HG03521 (cell line): ENCODE measurements at regions not wholly inside any gene's neighbourhood (a gene's known extent, or its start where the extent isn't known, plus 50 kb on each side); places are given as distances from the start of the nearest gene placed in this dataset.
"Not testable (repeated sequence)": the region's sequence is repeated elsewhere in the genome, so short reads cannot be mapped to it uniquely, and the experiment has no call there.

Source experiments
- ATAC-seq: cut with Tn5 transposase; IDR thresholded peaks from one replicate; pipeline ENCODE4 v1.9.1; 2021; ENCODE audit warnings: mild to moderate bottlenecking, moderate library complexity; ENCODE audit not compliant: unreplicated experiment

DNA sequence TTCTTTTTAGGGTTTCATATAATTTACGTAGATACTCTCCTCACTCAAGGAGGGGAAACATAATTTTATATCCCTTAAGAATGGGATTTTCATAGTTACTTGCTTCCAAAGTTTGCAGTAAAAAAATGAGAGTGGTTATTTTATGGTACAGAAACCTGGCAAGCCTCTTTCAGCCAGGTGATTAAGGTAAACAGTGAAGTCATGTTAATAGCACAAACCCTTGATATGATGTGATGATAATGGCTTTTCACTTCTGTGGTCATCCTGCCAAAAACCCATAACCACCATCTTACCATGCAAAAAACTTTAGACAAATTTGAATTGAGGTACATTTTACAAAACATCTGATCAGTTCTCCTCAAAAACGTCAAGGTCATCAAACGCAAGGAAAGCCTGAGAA lies 517.8 kb downstream of the SLITRK5 start:
- ATAC-seq, result no peak

DNA sequence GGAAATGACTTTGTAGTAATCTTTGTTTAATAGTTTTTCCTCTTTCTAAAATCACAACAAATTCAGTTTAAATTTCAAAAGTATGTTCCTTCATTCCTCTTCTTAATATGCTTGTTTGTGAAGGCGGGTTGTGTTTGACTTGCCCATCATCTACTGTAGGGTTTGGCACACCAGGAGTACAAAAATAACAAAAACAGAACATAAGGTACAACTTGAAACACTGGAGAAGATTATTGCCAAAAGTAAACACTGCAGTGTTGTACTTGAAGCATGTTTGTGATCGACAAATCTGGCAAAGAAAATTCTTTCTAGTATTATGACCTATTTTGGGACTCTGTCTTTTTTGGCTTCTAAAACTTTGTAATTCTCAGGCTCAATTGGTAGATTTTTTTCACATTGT lies 518.6 kb downstream of the SLITRK5 start:
- ATAC-seq, result no peak

DNA sequence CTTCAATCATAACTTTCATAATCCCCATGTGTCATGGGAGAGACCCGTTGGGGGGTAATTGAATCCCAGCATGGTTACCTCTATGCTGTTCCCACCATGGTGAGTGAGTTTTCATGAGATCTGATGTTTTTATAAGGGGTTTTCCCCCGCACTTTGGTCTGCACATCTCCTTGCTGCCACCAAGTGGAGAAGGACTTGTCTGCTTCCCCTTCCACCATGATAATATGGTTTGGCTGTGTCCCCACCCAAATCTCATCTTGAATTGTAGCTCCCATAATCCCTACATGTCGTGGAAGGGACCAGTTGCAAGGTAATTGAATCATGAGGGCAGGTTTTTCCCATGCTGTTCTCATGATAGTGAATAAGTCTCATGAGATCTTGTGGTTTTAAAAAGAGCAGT lies 524.9 kb downstream of the SLITRK5 start:
- ATAC-seq, result no peak

DNA sequence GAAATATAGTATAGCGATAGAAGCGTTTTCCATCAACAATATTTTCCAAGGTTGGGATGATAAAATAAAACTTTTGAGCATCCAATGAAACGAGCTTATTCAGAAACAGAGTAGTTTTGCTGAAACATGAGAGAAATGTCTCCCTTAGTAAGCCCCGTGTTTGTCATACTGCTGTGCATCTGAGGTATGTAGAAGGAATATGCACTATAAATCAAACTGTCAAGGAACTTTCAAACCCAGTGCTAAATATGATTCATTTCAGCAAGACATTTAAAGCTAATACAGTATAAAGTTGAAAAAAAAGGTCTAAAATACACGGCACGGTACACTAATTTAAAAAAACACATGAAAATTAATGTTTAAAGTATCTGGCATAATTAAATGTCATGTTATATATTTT lies 546.2 kb downstream of the SLITRK5 start:
- no peak for ATAC-seq

DNA sequence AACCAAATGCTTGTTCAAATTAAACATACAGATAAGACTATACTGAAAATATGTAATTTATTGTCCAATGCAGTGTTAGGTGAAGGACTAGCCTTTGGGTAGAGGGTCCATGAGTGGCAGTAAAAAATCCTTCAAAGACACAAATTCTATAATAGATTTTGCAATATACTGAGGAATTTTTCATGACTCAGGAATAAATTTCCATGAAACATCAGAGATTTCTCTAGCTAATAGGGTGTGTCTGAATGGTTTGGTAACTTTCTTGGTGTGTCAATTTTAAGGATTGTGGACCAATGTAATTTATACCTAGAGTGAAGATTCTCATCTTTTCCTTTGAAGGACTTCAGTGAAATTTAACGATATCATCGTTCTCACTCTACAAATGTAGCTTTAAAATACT lies 546.7 kb downstream of the SLITRK5 start:
- no peak for ATAC-seq

DNA sequence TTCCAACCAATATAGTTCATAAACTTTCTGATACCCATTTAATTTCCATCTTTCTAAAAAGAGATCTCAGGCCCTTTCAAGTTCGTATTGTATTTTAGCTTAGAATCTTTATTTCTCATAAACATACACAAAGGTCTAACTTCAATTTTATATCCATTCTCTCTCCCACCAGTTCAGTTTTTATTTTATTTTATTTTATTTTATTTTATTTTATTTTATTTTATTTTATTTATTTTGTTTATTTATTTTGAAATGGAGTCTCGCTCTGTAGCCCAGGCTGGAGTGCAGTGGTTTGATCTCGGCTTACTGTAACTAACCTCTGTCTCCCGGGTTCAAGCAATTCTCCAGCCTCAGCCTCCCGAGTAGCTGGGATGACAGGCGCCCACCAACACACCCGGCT lies 552.8 kb downstream of the SLITRK5 start:
- no peak for ATAC-seq

DNA sequence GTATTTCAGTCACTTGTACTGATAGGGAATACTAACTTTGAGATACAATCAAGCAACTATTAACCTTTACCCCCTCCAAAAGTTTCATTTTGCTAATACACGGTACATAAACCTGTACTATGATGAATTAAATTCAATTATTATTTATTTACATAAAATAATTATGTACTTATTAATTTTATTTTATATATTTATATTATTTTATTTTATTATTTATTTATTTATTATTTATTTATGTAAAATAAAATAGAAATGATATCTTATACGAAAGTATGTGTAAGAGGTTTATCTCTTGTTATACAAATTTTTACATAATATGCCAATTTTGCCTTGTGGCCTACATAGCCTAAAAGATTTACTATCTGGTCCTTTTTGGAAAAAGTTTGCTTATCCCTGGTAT lies 564.3 kb downstream of the SLITRK5 start:
- no peak for ATAC-seq

DNA sequence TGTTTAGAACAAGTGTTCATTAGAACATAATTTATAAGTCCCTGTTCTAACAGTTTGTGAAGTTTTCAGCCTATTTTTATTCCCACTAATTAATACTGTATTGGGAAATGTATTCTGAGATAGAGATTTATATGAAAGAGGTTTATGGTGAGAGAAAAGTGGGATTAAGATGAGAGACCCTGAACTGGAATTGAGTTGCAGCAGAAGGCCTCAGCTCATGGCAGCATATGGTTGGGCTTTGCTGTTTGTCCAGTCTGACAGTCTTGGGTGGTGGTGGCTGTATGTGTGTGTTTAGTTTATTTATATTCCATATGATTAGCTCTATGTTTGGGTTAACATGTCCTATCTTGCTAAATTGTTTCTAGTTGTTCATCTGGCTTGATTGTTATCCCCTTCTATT lies 575.1 kb downstream of the SLITRK5 start:
- ATAC-seq, result no peak

DNA sequence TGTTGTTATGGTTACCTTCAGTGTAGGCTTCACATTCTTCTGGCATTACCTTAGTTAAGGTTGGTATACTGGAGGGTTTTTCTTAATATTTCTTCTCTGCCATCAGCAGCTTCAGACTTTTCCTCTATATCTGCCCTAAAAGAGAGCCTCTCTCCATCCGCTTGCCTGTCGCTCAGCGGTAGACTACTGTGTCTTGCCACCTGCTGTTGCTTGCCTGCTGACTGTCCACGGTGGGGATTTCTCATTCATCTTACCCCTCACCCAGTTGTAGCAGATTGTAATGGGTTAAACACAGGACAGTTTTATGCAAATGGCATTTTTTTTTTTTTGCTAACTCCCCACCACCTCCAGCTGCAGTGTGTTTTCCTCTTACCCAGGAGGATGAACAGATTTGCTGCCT lies 577.2 kb downstream of the SLITRK5 start:
- no peak for ATAC-seq

DNA sequence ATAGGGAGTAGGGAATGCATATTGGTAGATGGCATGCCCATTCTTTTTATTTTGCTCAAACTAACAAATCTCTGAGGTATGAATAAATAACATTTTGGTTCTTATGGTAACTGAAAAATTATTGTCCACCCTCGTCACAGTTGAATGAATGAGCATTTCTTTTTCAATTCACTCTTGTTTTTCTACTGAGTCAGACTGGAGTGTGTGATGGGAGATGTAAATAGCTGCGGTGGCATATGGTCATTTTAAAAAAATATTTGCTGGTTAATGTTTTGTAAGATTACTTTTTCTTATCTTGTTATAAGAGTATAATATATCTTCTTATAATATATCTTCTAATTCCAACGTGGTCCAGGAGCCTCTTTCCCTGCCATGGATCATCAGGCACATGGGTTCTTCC lies 586.5 kb downstream of the SLITRK5 start:
- ATAC-seq, result no peak

DNA sequence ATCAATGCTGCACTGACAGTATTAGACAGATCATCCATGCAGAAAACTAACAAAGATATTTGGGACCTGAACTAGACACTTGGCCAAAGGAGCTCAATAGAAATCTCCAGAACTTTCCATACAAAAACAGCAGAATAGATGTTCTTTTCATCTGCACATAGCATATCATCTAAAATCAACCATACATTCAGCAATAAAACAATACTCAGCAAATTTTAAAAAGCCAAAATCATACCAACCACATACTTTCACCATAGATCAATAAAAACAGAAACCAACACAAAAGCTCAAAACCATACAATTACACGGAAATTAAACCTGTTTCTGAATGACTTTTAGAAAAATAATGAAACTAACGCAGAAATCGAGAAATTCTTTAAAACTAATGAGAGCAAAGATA lies 592.6 kb downstream of the SLITRK5 start:
- no peak for ATAC-seq

DNA sequence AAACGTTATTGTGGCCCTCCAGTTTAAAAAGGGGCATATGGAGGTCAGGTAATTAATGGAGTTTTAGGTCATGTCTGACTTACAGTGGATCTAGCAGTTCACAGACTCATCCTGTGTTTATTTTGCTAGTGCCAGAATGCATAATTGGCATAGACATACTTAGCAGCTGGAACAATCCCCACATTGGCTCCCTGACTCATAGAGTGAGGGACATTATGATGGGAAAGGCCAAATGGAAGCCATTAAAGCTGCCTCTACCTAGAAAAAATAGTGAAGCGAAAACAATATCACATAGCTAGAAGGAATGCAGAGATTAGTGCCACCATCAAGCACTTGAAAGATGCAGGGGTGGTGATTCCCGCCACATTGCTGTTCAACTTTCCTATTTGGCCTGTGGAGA lies 610.7 kb downstream of the SLITRK5 start:
- ATAC-seq, result no peak

DNA sequence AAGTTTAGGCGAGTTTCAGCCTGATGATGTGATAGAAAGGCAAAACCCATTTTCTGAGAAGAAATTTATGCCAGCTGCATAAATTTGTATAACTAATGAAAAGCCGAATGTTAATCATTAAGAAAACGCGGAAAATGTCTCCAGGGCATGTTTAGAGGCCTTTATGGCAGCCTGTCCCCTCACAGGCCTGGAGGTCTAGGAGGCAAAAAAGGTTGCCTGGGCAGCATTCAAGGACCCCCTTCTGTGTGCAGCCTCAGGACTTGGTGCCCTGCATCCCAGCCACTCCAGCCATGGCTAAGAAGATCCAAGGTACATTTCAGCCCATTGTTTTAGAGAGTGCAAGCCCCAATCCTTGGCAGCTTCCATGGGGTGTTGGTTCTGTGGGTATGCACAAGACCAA lies 614.2 kb downstream of the SLITRK5 start:
- no peak for ATAC-seq

DNA sequence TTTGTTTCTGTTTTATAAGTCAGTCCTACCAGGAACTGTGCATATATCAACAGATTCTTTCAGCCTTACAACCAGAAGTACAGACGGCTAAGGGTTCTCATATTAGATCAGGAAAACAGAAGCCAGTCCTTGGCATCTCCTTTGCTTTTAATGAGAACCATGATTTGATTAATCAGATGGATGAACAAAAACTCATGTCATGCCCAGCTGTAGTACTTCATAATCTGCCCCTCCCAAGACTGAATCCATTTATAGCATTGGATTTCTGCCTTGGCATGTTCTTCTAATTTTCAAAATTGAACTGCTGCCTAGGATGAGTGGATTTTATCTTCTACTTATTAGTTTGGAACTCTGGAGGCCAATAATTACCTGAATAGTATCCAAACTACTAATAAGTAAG lies 617.2 kb downstream of the SLITRK5 start:
- ATAC-seq, result no peak

DNA sequence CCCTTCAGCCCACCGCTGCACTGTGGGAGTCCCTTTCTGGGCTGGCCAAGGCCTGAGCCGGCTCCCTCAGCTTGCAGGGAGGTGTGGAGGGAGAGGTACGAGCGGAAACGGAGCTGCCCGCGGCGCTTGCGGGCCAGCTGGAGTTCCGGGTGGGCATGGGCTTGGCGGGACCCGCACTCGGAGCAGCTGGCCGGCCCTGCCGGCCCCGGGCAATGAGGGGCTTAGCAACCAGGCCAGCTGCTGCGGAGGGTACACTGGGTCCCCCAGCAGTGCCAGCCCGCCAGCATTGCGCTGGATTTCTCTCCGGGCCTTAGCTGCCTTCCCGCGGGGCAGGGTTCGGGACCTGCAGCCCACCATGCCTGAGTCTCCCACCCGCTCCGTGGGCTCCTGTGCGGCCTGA lies 620.6 kb downstream of the SLITRK5 start:
- not testable (repeated sequence) for ATAC-seq

DNA sequence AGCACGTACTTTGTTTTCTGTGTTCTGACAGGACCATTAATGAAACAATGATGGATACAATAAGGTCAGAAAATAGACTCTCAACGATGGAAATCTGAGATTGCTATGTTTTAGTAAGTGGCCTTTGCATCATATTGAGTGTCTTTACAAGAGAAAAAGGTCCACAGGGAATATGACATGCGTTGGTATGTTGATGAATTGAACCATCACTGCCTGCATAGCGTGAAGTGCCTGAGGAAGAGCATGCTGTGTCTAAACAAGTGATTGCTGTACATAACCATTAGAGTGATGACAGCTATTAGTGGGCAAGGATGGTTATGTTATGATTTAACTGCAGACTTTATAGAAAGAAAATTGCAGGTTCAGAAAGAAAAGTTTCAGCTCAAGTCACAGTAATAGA lies 623.2 kb downstream of the SLITRK5 start:
- no peak for ATAC-seq

DNA sequence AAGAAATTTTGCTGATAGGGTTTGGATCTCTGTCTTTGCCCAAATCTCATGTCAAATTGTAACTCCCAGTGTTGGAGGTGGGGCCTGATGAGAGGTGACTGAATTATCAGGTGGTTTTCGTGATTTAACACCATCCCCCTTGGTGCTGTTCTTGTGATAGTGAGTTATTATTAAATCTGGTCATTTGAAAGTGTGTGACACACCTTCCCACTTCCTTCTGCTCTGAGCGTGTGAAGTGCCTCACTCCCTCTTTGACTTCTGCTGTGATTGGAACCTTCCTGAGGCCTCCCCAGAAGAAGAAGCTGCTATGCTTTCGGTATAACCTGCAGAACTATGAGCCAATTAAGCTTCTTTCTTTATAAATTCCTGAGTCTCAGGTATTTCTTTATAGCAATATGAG lies 632.0 kb downstream of the SLITRK5 start:
- no peak for ATAC-seq

DNA sequence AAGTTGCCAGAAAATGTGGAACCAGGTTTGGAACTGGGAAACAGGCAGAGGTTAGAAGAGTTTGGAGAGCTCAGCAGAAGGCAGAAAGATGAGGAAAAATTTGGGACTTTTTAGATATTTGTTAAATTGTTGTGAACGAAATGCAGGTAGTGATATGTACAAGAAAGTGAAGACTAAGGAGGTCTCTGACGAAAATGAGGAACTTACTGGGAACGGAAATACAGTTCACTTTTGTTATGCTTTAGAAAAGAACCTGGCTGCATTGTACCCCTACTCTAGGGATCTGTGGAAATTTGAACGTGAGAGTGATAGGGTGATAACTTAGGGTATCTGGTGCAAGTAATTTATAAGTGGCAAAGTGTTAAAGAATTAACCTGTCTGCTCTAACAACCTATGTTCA lies 632.4 kb downstream of the SLITRK5 start:
- ATAC-seq, result no peak

DNA sequence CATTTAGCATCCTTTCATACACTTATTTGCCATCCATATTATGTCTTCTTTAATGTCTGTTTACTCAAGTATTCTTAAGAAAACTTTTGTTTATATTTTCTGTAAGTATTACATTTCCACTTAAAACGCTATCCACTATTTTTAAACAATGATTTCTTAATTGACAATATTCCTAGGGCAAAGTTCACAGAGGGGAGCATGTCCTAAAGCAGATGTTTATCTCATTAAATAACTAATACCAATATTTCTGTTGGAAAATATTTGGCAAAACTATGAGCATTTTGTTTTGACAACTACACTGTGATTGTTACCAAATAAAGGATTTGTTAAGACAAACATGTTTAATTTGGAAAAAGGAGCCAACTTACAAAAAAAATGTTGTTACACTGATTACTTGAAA lies 643.3 kb downstream of the SLITRK5 start:
- no peak for ATAC-seq

DNA sequence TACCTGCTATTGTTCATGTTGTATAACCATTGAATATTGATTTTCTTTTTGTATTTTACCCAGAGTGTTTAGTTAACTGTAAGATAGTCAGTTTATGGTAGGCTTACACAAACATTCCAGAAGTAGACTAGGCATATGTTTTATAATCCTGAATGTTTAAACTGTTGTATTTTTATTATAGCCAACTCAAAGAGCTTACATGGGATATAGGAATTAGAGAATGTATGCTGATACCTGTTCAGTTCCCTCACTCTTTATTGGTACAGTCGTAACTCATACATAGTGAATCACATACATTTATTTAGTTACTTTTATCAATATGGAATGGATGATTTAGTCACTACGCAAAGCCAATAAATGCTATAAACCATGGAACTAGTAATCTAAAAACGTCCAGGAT lies 657.9 kb downstream of the SLITRK5 start:
- no peak for ATAC-seq

DNA sequence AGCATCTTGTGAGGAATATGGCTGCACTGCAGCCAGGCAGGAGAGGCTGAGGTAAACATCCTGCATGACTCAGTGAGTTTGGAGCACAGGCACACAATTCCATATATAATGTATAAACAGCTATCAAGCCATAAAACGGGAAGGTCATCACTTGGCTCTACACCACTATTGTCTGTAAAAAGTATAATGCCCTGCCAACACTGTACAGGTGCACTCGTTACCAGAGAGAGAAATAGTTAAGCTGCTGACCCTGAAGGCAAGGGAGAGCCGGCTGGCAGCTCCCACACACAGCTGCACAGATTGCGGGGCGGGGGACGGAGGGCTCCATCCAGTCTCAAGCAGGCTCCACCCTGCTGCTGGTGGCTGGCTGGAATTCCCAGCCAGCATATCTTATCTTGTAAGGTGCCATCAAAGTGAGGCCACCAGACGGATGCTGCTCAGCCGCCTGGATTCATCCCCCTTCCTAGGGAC lies 668.1 kb downstream of the SLITRK5 start:
- ATAC-seq, result no peak

DNA sequence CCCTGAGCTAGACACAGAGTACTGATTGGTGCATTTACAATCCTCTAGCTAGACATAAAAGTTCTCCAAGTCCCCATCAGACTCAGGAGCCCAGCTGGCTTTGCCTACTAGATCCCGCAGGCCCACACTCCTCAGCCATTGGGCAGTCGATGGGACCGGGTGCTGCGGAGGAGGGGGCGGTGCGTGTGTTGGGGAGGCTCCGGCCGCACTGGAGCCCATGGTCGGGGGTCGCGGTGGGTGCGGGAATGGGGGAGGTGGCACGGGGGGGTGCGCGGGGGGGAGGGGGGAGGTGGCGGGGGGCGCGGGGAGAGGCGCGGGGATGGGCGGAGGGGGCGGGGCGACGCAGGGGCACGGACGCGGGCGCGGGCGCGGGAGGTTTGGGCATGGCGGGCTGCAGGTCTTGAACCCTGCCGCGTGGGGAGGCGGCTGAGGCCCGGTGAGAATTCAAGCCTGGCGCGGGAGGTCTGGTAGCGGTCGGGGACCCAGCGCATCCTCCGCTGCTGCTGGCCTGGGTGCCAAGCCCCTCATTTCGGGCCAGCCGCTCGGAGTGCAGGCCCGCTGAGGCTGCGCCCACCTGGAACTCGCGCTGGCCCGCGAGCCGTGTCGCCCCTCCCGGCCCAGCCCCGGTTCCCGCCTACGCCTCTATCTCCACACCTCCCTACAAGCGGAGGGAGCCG lies 674.1 kb downstream of the SLITRK5 start:
- no peak for ATAC-seq

DNA sequence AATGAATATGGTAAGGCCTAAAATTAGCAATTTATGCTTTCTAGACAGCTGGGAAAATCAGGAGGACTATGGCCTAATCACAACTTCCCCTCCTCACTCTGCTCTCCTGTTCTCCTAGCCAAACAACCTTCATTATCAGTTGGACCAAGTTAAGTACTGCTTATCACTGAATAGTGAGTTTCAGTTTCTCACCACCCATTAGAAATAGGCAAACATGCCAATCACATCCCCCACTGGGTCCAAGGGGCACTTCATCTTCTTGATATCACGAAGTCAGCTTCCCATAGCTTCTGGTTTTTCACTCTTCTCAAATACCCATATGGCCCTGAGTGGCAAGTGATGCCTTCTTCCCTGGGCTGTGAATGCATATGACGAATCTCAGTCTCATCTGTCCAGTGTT lies 689.6 kb downstream of the SLITRK5 start:
- no peak for ATAC-seq
